Heart right ventricle (tissue), 16 donors: ENCODE measurements at regions not wholly inside any gene's neighbourhood (a gene's known extent, or its start where the extent isn't known, plus 50 kb on each side); places are given as distances from the start of the nearest gene placed in this dataset.

Experiments
- ATAC-seq, 8 donors: fragments of 200-7000 bp; cut with Tn5 transposase; one replicate each; pipeline ENCODE4 v1.9.1; 2020; ENCODE audit warnings: mild to moderate bottlenecking in 8 of 8, moderate library complexity in 8 of 8, moderate number of reproducible peaks in 1 of 8
- DNase-seq, 2 donors: peaks; one replicate each; pipeline ENCODE4 v3.0.0-alpha.2; 2020
- H3K27ac ChIP-seq, 10 donors: fragments of 200-600 bp; sonication (generic) in 2 of 10; one replicate each; pipeline versions ENCODE4 v1.5.0 to v1.8.0; 2020 to 2022; ENCODE audit warnings: mild to moderate bottlenecking in 3 of 10
- H3K27me3 ChIP-seq, 7 donors: fragments of 200-600 bp; one replicate each; pipeline ENCODE4 v1.8.0; 2021 to 2022; ENCODE audit warnings: mild to moderate bottlenecking in 2 of 7
- H3K36me3 ChIP-seq, 9 donors: fragments of 200-600 bp; sonication (generic) in 1 of 9; one replicate each; pipeline versions ENCODE4 v1.5.0 to v1.8.0; 2020 to 2022; ENCODE audit warnings: mild to moderate bottlenecking in 2 of 9
- H3K4me1 ChIP-seq, 9 donors: fragments of 200-600 bp; sonication (generic) in 1 of 9; one replicate each; pipeline versions ENCODE4 v1.5.0 to v1.8.0; 2020 to 2022; ENCODE audit warnings: mild to moderate bottlenecking in 4 of 9
- H3K4me3 ChIP-seq, 10 donors: fragments of 200-600 bp; sonication (generic) in 2 of 10; one replicate each; pipeline versions ENCODE4 v1.5.0 to v1.8.0; 2020 to 2022; ENCODE audit warnings: mild to moderate bottlenecking in 7 of 10, moderate library complexity in 2 of 10
- H3K9me3 ChIP-seq, 11 donors: fragments of 200-600 bp in 10 of 11; sonication (generic) in 2 of 11; one replicate each; pipeline versions ENCODE4 v1.5.0 to v1.8.0; 2013 to 2022; ENCODE audit warnings: mild to moderate bottlenecking in 2 of 11, control low read depth in 1 of 11, moderate library complexity in 1 of 11
- WGBS, 2 donors: extraction: QIAGEN DNeasy Blood & Tissue Kit; methylation state at CpG; one replicate each; pipeline ENCODE4 v1.1.7; 2013; ENCODE audit warnings: inconsistent platforms in 1 of 2; 5-methylcytosine and 5-hydroxymethylcytosine counted together
- intact Hi-C, 10 donors: fragments of 100-400 bp; cut with DNase I; formaldehyde crosslinking; loops; one replicate each; pipeline versions ENCODE4 v1.11.1 to v1.14.2; 2022
- TF ChIP-seq, protein P1 (sequence below), 9 donors: fragments of 200-600 bp; sonication (generic) in 2 of 9; IDR thresholded peaks; one replicate each; pipeline versions ENCODE4 v1.5.0 to v1.8.0; 2021 to 2022; ENCODE audit warnings: antibody characterized with exemption in 9 of 9, mild to moderate bottlenecking in 5 of 9, moderate library complexity in 1 of 9
- donor health status: Arrhythmogenic right ventricular cardiomyopathy.
- donor health status: ischemic (EF 13 %, LVEDD 7.1; RV severe dilation, severe dysfunction).
- donor health status: healthy with polysubstance abuse.
- donor health status: DM: no; HTN: yes; CAD: no.
- donor health status: DM: no; HTN: no; CAD: no.
- donor health status: ischemic (EF 25% LVEDD 6.9; RV normal size, moderate dysfunction).
- donor health status: ischemic (EF 25% LVEDD 5.7; RV mildly dilated, moderate dysfunction).
- donor health status: healthy.
- donor health status: DM: yes; HTN: yes; CAD: no.
- donor health status: Ischemic cardiomyopathy.
- donor health status: ischemic (EF 35%, LVEDD 5.7; RV mildly dilated, moderate dysfunction).
- donor health status: nonischemic (EF 11% LVEDD 7.7; RV severe dilation, severe dysfunction).
- donor health status: DM: yes; HTN: yes; CAD: no.
- donor health status: PGD.
- donor health status: ischemic (EF 29% LVEDD 5.4; RV normal size, mild dysfunction).
- donor health status: nonischemic (EF 23%, LVEDD 6.1; RV moderate dilation, normal function).

GRCh38 chr5:99122976-99123375 is 194.2 kb upstream of the CHD1 start:
- Histone ChIP-seq H3K27ac (no peak overlapping the region), H3K4me1 (no peaks in the 10 kb centered on the region), H3K4me3 (no peak overlapping the region), H3K36me3 (no peaks in the 10 kb centered on the region), H3K9me3 (no peaks in the 10 kb centered on the region), H3K27me3 (no peaks in the 10 kb centered on the region)
- DNase-seq (no peak), ATAC-seq (no peak)
- intact Hi-C loops, result no loop called here
- TF ChIP-seq, protein P1, sequence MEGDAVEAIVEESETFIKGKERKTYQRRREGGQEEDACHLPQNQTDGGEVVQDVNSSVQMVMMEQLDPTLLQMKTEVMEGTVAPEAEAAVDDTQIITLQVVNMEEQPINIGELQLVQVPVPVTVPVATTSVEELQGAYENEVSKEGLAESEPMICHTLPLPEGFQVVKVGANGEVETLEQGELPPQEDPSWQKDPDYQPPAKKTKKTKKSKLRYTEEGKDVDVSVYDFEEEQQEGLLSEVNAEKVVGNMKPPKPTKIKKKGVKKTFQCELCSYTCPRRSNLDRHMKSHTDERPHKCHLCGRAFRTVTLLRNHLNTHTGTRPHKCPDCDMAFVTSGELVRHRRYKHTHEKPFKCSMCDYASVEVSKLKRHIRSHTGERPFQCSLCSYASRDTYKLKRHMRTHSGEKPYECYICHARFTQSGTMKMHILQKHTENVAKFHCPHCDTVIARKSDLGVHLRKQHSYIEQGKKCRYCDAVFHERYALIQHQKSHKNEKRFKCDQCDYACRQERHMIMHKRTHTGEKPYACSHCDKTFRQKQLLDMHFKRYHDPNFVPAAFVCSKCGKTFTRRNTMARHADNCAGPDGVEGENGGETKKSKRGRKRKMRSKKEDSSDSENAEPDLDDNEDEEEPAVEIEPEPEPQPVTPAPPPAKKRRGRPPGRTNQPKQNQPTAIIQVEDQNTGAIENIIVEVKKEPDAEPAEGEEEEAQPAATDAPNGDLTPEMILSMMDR (IDR thresholded peaks at IDR 0.05), result no peak

GRCh38 chr5:99119326-99119725 is 190.5 kb upstream of the CHD1 start:
- intact Hi-C loops, result no loop called here
- DNase-seq, result no peak
- WGBS, 2 donors, result 88 to 92% methylated on average over 3 of the region's 3 CpGs
- H3K9me3 ChIP-seq, result no peaks in the 10 kb centered on the region
- no peak for ATAC-seq
- H3K27me3 ChIP-seq, result no peaks in the 10 kb centered on the region
- H3K27ac ChIP-seq, result no peak overlapping the region
- no peak overlapping the region for H3K4me3 ChIP-seq
- TF ChIP-seq, protein P1 (IDR thresholded peaks at IDR 0.05), result no peak
- no peaks in the 10 kb centered on the region for H3K4me1 ChIP-seq
- no peaks in the 10 kb centered on the region for H3K36me3 ChIP-seq

DNA sequence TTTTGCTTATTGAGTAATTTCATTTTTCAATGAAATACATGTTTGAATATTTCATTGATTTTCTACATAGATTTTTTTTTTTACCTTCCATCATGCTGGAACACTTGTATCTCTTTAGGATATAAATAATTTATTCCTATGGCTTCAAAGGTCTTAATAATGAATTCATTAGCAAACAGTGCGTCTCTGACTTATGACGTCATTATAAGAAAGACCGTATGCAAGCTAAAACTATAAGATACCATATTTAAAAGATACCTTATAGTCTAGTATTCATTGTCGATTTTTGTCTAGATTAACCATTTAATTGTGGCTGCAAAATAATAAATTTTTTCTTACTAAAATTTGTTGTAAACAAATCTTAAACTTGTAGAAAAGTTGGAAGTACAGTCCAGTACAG is 187.7 kb upstream of the CHD1 start:
- ATAC-seq, result no peak
- TF ChIP-seq, protein P1 (IDR thresholded peaks at IDR 0.05), result no peak

DNA sequence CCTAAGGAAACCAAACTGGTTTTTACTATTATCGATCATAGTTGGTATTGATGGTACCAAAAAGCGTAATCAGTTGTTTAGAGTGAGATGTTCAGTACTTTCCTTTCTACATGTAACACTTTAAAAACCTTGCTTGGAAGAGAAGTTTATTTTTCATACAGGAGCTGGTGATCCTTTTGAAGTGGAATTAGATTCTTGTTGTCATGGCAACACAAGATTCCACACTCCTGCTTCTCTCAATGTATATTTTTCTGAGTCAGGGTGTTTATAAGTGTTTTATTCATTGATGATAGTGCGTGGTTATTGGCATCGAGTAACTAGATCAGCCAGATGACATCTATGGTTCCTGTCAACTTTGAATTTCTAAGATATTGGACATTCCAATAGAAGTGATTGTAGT is 181.1 kb upstream of the CHD1 start:
- Histone ChIP-seq H3K27ac (no peak overlapping the region), H3K4me3 (no peak overlapping the region), H3K4me1 (peaks cover 0 to 2% (median 0%) of the 10 kb centered on the region in 9 donors), H3K9me3 (no peaks in the 10 kb centered on the region), H3K36me3 (no peaks in the 10 kb centered on the region), H3K27me3 (no peaks in the 10 kb centered on the region)
- no peak for DNase-seq
- WGBS, 2 donors, result 85 to 88% methylated on average over 4 of the region's 4 CpGs
- intact Hi-C loops, result no loop called here
- TF ChIP-seq, protein P1 (IDR thresholded peaks at IDR 0.05), result no peak
- no peak for ATAC-seq

More for the DNA sequence above, 187.7 kb upstream of the CHD1 start:
- Histone ChIP-seq H3K27me3 (no peaks in the 10 kb centered on the region), H3K4me3 (no peak overlapping the region), H3K4me1 (no peaks in the 10 kb centered on the region), H3K36me3 (no peaks in the 10 kb centered on the region), H3K9me3 (no peaks in the 10 kb centered on the region), H3K27ac (no peak overlapping the region)
- intact Hi-C loops, result no loop called here
- 77 to 79% methylated on average over 4 of the region's 4 CpGs for WGBS, 2 donors
- DNase-seq, result no peak

- TF ChIP-seq, protein P1 (IDR thresholded peaks at IDR 0.05), result no peak
- Histone ChIP-seq H3K4me1 (peaks cover 0 to 6% (median 0%) of the 10 kb centered on the region in 9 donors), H3K27ac (no peak overlapping the region), H3K27me3 (no peaks in the 10 kb centered on the region), H3K4me3 (no peak overlapping the region), H3K9me3 (no peaks in the 10 kb centered on the region), H3K36me3 (no peaks in the 10 kb centered on the region)
- intact Hi-C loops, result no loop called here
- 22 to 32% methylated on average over 3 of the region's 3 CpGs for WGBS, 2 donors
- no peak for ATAC-seq
- no peak for DNase-seq
Measured at GRCh38 chr5:99105216-99105615, 176.4 kb upstream of the CHD1 start.
